Stimulated activated effector memory CD8-positive, alpha-beta T cell treated with anti-CD3 and anti-CD28 coated beads, Interleukin-12 subunit alpha, Interleukin-12 subunit beta, amount 100 ng/mL, for 72 hours (primary cell): ENCODE measurements at regions not wholly inside any gene's neighbourhood (a gene's known extent, or its start where the extent isn't known, plus 50 kb on each side); places are given as distances from the start of the nearest gene placed in this dataset.
"Not testable (repeated sequence)": the region's sequence is repeated elsewhere in the genome, so short reads cannot be mapped to it uniquely, and the experiment has no call there.

Experiments
- ATAC-seq: fragments of 150-1000 bp; cut with Tn5 transposase; 2 replicates; pipeline ENCODE4 v1.10.0; 2021
- DNase-seq, 2 donors: peaks; one replicate each; pipeline ENCODE4 v3.0.0; 2021 to 2022; ENCODE audit warnings: low spot score in 2 of 2
- H3K27ac Mint-ChIP-seq: one replicate; pipeline ENCODE4 v1.8.0; 2022; ENCODE audit warnings: mild to moderate bottlenecking, mixed read lengths
- H3K36me3 Mint-ChIP-seq: one replicate; pipeline ENCODE4 v1.8.0; 2022; ENCODE audit warnings: mild to moderate bottlenecking, mixed read lengths
- H3K4me1 Mint-ChIP-seq: one replicate; pipeline ENCODE4 v1.8.0; 2022; ENCODE audit warnings: mixed read lengths
- H3K4me3 Mint-ChIP-seq: one replicate; pipeline ENCODE4 v1.8.0; 2022; ENCODE audit warnings: mild to moderate bottlenecking, mixed read lengths
- H3K9me3 Mint-ChIP-seq: one replicate; pipeline ENCODE4 v1.8.0; 2022; ENCODE audit warnings: mixed read lengths

GRCh38 chr1:226461087-226461486 is 53.2 kb upstream of the PARP1 start:
- no peak overlapping the region for H3K4me3 Mint-ChIP-seq
- ATAC-seq (no peak), DNase-seq (no peak)
- H3K4me1 Mint-ChIP-seq, result peaks cover 11% of the 10 kb centered on the region
- H3K27ac Mint-ChIP-seq, result no peak overlapping the region
- H3K36me3 Mint-ChIP-seq, result no peaks in the 10 kb centered on the region
- H3K9me3 Mint-ChIP-seq, result no peaks in the 10 kb centered on the region

- ATAC-seq (no peak), DNase-seq (no peak)
- Mint-ChIP-seq H3K4me1 (peaks cover 7% of the 10 kb centered on the region), H3K27ac (no peak overlapping the region), H3K9me3 (no peaks in the 10 kb centered on the region), H3K4me3 (no peak overlapping the region), H3K36me3 (no peaks in the 10 kb centered on the region)
Observed at GRCh38 chr1:226463925-226464586, 56.2 kb upstream of the PARP1 start.

GRCh38 chr1:226464587-226464971 is 56.7 kb upstream of the PARP1 start:
- DNase-seq, H3K36me3 Mint-ChIP-seq, ATAC-seq, H3K4me3 Mint-ChIP-seq, H3K9me3 Mint-ChIP-seq, H3K4me1 Mint-ChIP-seq, H3K27ac Mint-ChIP-seq: not testable (repeated sequence)

GRCh38 chr1:226466296-226466695 is 58.4 kb upstream of the PARP1 start:
- DNase-seq, result no peak
- no peak overlapping the region for H3K27ac Mint-ChIP-seq
- H3K4me1 Mint-ChIP-seq, result peaks cover 7% of the 10 kb centered on the region
- no peaks in the 10 kb centered on the region for H3K9me3 Mint-ChIP-seq
- no peaks in the 10 kb centered on the region for H3K36me3 Mint-ChIP-seq
- no peak for ATAC-seq
- H3K4me3 Mint-ChIP-seq, result no peak overlapping the region

GRCh38 chr1:226467443-226467842 is 59.5 kb upstream of the PARP1 start:
- Mint-ChIP-seq H3K4me1 (peaks cover 7% of the 10 kb centered on the region), H3K36me3 (no peaks in the 10 kb centered on the region), H3K27ac (no peak overlapping the region), H3K4me3 (no peak overlapping the region), H3K9me3 (no peaks in the 10 kb centered on the region)
- DNase-seq, result no peak
- no peak for ATAC-seq

- H3K36me3 Mint-ChIP-seq, result no peaks in the 10 kb centered on the region
- H3K9me3 Mint-ChIP-seq, result no peaks in the 10 kb centered on the region
- no peak overlapping the region for H3K4me3 Mint-ChIP-seq
- DNase-seq, result no peak
- ATAC-seq, result no peak
- no peak overlapping the region for H3K27ac Mint-ChIP-seq
- H3K4me1 Mint-ChIP-seq, result peaks cover 7% of the 10 kb centered on the region
Observed at GRCh38 chr1:226470921-226471866, 63.3 kb upstream of the PARP1 start.

GRCh38 chr1:226473325-226473724 is 65.4 kb upstream of the PARP1 start:
- no peaks in the 10 kb centered on the region for H3K4me1 Mint-ChIP-seq
- H3K9me3 Mint-ChIP-seq, result no peaks in the 10 kb centered on the region

GRCh38 chr1:226474041-226474440 is 66.1 kb upstream of the PARP1 start:
- Mint-ChIP-seq H3K4me3 (no peak overlapping the region), H3K9me3 (no peaks in the 10 kb centered on the region), H3K27ac (no peak overlapping the region), H3K4me1 (no peaks in the 10 kb centered on the region), H3K36me3 (no peaks in the 10 kb centered on the region)
- DNase-seq, result no peak
- ATAC-seq, result no peak

More at GRCh38 chr1:226473325-226473724, 65.4 kb upstream of the PARP1 start:
- no peak overlapping the region for H3K27ac Mint-ChIP-seq
- DNase-seq (no peak), ATAC-seq (no peak)
- H3K36me3 Mint-ChIP-seq, result no peaks in the 10 kb centered on the region
- H3K4me3 Mint-ChIP-seq, result no peak overlapping the region

GRCh38 chr1:226474443-226475141 is 66.7 kb upstream of the PARP1 start:
- no peak overlapping the region for H3K4me3 Mint-ChIP-seq
- ATAC-seq, result no peak
- no peak for DNase-seq
- H3K36me3 Mint-ChIP-seq, result no peaks in the 10 kb centered on the region
- no peaks in the 10 kb centered on the region for H3K4me1 Mint-ChIP-seq
- no peak overlapping the region for H3K27ac Mint-ChIP-seq
- no peaks in the 10 kb centered on the region for H3K9me3 Mint-ChIP-seq

- Mint-ChIP-seq H3K4me3 (no peak overlapping the region), H3K27ac (no peak overlapping the region), H3K36me3 (no peaks in the 10 kb centered on the region), H3K9me3 (no peaks in the 10 kb centered on the region), H3K4me1 (no peaks in the 10 kb centered on the region)
- ATAC-seq, result no peak
- DNase-seq, result no peak
Observed at GRCh38 chr1:226475142-226475511, 67.2 kb upstream of the PARP1 start.

GRCh38 chr1:226476066-226476465 is 68.2 kb upstream of the PARP1 start:
- Mint-ChIP-seq H3K4me1 (no peaks in the 10 kb centered on the region), H3K9me3 (no peaks in the 10 kb centered on the region), H3K4me3 (no peak overlapping the region), H3K36me3 (no peaks in the 10 kb centered on the region), H3K27ac (no peak overlapping the region)
- DNase-seq (no peak), ATAC-seq (no peak)

GRCh38 chr1:226476648-226477319 is 68.9 kb upstream of the PARP1 start:
- Mint-ChIP-seq H3K27ac (no peak overlapping the region), H3K4me1 (no peaks in the 10 kb centered on the region), H3K9me3 (no peaks in the 10 kb centered on the region), H3K36me3 (no peaks in the 10 kb centered on the region), H3K4me3 (no peak overlapping the region)
- ATAC-seq (no peak), DNase-seq (no peak)

GRCh38 chr1:226479474-226479873 is 69.1 kb upstream of the STUM start:
- no peaks in the 10 kb centered on the region for H3K9me3 Mint-ChIP-seq

GRCh38 chr1:226480461-226480860 is 68.1 kb upstream of the STUM start:
- no peaks in the 10 kb centered on the region for H3K36me3 Mint-ChIP-seq
- no peak overlapping the region for H3K4me3 Mint-ChIP-seq
- no peak overlapping the region for H3K27ac Mint-ChIP-seq
- ATAC-seq (no peak), DNase-seq (no peak)
- no peaks in the 10 kb centered on the region for H3K4me1 Mint-ChIP-seq
- no peaks in the 10 kb centered on the region for H3K9me3 Mint-ChIP-seq

More at GRCh38 chr1:226479474-226479873, 69.1 kb upstream of the STUM start:
- H3K4me1 Mint-ChIP-seq, result no peaks in the 10 kb centered on the region
- no peak overlapping the region for H3K4me3 Mint-ChIP-seq
- no peak for DNase-seq
- no peak for ATAC-seq
- no peaks in the 10 kb centered on the region for H3K36me3 Mint-ChIP-seq
- no peak overlapping the region for H3K27ac Mint-ChIP-seq

GRCh38 chr1:226481133-226481532 is 67.4 kb upstream of the STUM start:
- no peak for ATAC-seq
- H3K4me3 Mint-ChIP-seq, result no peak overlapping the region
- H3K9me3 Mint-ChIP-seq, result no peaks in the 10 kb centered on the region
- no peak for DNase-seq
- H3K36me3 Mint-ChIP-seq, result no peaks in the 10 kb centered on the region
- H3K4me1 Mint-ChIP-seq, result no peaks in the 10 kb centered on the region
- H3K27ac Mint-ChIP-seq, result no peak overlapping the region
